ENCODE measurements at regions not wholly inside any gene's neighbourhood (a gene's known extent, or its start where the extent isn't known, plus 50 kb on each side); places are given as distances from the start of the nearest gene placed in this dataset.

DNA sequence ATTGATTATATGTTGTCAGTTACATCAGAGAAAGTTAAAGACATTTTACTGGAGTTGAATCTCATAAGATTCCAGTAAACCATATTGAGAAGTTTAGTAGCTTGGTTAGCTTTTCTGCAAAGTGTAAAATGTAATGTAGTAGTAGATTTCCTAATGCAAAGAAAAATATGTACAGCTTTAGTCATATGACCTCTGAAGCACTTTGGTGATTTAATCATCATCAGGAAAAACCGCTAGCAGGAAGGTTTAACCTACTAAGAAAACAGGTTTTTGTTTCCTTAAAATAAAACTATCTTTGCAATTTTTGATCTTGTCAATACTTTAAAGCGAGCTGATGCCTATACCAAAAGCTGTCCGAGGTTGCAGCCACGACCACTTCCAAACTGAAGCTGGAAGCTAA, 364.6 kb upstream of the ZNF385D start:
- no peak for DNase-seq

DNA sequence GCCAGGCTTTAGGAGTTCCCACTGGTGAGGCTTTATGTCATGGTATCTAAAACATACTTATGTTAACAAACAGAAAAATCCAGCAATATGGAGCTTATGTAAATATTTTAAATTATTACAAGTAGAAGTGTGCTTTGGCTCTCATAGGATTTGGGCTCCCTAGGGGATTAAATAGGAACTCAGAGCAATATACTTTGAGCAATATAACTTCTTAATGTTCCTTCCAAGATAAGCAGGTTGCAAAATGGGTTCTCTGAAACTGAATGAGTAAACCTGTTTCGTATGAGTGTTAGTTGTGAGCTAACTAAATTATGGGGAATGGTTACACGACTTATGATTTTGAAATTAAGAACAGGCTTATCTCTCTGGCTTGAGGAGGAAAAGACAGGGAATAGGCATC, 366.1 kb upstream of the ZNF385D start:
- no peak for DNase-seq

DNA sequence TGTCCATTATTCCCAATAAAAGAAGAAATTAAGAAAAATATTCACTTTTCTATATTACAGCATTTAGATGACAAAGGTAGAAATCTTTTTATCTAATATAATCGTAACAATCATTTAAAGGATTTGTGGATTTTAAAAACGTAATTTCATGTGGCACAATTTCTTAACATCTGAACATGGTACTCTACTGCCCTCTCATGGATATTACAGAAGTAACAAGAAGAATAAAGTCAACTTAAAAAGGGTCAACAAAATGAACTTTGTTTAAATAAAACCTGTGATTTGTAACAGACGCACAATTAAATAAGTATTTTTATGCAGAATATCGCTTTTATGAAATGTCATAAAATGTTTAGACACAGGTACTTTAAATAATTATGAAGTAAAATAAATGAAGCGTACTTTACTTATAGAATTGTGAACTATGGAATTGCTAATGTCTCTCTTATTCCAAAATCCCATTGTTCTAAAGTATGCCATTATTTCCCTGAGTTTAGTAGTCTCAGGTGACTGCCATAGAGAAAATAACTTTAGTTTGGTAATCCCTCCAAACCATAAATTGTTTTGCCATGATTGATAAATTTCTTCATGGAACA, 366.8 kb upstream of the ZNF385D start:
- DNase-seq, result peak; percentile 44

DNA sequence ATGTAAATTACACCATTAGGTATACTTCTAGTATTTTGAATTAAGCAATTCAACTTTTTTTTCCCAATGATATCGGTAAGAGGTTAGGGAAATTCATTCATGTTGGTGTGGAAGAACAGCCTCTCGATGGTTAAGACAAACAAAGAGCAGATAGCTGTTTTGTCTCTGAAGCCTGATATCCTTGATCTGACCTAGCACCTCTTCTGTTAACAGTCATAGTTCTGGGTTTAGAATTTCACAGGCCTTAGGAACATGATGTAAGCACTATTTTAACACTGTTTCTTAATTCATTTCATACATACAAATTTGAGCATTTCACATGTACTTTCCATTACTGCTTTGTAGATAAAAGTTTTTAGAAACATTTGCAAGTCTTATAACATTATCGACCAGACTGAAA, 367.5 kb upstream of the ZNF385D start:
- DNase-seq, result no peak

DNA sequence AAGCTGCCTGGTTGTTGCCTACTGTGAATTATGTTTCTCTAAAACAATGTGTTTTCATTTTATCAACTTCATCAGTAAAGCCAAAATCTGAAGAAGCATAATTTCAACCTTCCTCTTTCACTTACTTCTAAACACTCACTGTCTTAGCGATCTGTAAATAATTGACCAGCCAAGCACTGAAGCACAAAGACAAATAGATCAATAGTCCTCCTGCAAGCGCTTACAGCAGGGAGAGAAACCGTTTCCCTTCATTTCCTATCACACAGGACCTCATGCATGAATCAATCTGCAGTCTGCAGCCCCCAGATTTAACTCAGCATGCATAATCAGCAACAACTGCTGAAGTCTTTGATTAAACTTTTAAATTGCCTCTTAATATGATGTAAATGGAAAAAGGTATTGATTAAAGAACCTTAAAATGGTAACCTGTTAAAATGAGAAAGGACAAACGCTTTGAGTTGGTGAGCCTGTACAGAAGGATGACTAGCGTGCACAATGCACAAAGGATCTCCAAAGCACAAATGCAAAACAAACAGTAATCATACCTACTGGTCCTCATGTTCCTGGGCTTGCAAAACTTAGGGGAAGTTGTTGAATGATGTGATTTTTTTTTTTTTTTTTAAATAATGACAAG, 370.2 kb upstream of the ZNF385D start:
- DNase-seq, result no peak

DNA sequence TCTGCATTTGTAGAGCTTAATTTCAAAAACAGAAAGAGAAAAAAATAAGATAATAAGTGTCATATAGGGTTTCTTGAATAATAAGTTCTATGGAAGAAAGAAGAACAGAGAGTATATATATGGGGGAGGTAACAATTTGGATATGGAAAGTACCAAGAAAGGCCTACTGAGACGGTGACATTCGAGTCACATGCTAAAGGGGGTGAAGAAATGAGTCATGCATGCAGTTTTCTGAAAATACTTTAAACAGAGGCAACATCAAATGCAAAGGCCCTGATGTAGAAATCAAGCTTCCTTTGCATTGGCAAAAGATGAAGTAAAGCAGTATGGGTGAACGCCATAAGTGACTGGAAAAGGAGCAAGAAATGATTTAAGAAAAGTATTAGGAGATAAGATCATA, 371.6 kb upstream of the ZNF385D start:
- DNase-seq, result no peak

DNA sequence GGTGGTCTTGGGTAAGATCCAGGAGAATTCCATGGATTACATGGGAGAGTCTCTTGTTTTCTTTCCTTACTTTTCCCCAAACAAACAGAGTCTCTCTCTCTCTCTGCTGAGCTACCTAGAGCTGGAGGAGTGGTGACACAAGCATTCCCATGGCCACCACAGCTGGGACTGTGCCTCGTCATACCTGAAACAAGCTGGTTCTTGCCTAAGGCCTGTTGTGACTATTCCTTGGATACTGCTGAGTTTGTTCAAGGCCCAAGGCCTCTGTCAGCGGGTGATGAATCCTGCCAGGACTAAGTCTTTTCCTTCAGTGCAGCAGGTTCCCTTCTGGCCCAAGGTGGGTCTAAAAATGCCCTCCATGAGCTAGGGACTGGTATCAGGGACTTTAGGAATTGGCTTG, 378.1 kb upstream of the ZNF385D start:
- no peak for DNase-seq

DNA sequence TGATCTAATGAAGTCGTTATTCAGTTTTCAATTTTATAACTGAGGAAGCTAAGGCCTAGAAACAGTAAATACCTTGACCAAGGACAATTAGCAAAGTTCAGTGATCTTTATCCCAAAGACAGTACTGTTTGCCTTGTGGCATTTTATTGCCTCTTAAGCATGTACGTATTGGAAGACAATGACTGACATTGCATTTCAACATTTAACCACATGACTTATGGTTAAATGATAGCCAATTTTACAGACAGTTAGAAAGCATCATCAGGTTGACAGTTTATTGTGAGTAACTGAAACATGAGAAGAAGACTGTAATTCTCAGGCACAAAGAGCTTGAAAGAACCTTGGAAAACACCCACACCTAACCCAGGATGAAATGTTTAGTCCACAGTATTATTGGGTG, 390.8 kb upstream of the ZNF385D start:
- DNase-seq, result no peak

DNA sequence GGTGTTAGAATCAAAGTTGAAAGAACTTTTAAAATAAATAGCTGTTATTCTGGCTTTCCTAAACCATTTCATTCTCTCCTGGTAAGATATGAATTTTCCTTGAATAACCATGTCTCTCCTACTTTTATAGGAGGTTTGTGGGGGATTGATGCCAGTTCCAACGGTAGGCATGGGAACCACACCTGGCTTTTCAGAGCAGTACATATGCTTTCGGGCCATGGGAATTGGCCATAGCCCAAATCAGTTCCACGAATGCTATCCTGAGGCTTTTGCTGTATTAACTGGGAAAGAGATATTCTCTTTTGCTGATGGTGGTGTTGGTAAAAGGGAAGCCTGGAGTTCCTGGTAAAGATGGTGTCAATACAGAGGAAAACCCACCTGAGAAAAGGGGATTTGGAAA, 396.2 kb upstream of the ZNF385D start:
- DNase-seq, result no peak

DNA sequence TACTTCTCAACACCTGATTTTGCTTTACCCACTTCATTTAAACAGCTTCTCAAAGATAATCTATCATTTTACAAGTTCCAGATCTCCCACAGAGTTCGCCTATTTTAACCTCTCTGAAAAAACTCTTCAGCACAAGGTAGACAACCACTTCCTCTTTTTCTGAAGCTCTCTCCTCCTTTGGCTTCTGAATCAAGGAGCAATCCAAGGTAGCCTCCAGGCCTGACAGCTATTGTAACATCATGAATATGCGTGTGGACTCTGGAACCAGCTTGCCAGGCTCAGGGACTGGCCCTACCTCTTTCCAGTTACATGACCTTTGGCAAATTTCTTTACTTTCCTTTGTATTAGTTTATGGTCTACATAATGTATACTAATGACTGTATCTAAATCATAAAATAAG, 405.9 kb upstream of the ZNF385D start:
- DNase-seq, result no peak

DNA sequence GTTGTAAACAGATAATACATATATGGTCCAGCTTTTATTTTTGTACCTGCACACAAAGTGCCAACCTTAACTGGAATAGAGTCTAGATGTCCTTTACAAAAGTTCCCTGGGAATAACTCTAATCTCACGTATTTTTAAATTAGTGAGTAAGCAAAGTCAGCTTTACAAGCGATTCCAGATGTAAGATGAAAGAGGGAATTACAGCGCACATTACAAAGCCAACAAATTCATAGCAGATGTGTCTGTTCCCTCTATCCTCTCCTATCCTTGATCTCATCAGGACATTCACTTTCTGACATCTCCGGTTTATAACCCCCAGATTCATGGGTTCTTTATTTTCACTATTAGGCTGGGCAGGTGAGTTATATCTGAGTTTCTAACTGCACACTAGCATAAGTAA, 406.8 kb upstream of the ZNF385D start:
- no peak for DNase-seq

DNA sequence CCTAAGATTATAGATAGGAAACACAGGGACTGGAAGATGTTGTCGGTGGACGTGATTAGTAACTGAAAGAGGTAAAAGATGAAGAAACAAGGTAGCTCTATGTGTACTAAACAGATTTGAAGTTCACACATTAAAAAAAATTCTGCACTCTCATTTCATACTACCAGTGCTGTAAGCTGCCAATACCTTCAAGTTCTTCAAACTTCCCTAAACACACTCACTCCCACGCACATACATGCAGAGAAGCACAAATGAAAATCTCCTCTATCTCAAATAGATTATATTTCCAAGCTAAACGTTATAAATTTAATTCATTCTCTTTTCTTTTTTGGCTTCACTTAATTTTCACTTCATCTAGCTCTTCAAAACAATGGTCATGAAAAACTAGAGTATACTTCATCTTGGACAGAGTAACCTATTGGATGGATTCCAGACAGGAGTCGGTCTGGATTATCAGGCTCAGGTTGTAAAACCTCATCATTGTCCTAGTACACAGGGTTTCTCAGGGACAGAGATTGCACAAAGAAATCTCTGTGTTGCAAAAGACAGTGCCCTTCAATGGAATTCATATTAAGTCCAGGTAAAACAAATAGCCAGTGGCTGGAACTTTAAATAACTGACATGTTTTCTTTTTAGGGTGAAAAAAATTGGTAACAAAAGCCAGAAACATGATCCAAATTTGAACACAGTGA, 408.1 kb upstream of the ZNF385D start:
- no peak for DNase-seq

DNA sequence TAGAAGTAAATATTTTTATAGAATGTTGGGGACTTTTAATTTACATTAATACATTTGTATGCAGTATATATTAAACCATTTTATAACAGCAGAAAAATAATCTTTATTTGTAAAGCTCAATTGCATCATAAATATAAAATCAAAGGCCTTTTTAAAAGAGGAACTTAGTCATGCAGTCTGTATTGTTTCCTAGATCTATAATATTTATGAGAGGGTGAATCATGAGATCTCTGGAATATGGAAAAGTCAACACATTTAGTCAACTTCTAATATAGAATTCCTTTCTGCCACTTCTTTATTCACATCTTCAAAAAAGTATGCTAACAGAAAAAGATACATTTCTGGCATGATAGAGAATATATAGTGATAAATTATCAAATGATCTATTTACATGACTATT, 410.3 kb upstream of the ZNF385D start:
- DNase-seq, result no peak

DNA sequence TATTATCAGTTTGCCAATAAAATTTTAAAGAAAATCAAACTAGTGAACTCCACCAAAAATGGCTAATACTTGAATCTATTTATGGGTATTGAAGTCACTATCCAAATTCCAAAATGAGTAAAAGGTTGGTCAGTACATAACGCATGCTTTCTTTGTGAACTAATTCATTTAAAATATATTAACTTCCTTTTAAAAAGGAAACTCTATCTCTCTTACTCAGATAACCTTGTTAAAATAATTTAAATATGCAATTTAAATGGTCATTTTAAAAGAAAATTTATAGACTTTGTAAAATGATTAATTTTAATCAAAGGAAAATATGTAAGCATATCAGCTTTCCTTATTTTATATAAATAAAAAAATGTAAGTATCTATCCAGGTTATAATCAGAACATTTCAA, 419.4 kb upstream of the ZNF385D start:
- no peak for DNase-seq

DNA sequence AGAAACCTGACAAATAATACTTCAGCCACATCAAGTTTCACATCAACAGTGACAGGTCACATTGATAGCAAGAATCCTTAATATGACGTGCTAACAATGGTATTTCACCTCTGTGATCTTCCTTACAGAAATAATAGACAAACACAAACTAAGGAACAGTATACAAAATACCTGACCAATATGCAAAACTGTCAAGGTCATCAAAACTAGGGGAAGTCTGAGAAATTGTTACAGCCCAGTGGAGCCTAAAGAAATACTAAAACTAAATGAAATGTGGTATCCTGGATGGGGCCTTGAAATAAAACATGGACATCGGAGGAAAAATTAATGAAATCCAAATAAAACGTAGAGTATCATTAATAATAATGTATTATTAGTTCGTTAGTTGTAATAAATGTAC, 422.0 kb upstream of the ZNF385D start:
- DNase-seq, result no peak

DNA sequence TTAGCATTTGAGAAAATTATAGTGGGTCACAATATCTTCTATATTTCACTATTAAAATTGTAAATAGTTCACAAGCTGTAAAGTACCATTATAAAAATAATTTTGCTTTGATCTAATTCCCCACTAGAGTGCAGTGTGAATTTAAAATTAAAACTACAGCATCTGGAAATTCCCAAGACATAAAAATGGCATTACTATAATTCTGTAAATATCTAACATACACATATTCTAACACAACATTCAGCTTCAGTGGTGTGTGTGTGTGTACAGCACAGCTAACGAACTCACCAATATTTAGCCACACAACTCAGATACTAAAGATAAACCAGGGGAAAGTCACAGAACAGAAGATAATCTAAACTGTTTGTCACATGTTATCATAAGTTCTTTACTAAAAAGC, 424.9 kb upstream of the ZNF385D start:
- DNase-seq, result peak; percentile 10

DNA sequence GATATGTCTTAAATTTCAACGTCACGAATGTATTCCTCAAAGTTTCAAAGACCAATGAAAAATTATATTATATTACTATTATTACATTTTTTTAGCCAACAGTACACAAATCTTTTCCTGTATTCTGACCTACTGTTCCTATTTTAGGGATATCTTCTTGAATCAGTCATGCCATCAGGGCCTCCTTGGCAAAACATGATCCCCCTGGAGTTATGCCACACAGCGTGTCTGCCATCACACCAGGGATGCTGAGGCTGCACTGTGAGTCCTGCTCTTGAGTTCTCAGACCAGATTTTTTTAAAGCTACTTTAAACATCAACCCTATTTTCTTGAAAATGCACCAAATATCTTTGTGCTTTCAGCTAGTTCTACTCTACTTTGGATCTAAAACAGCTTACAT, 425.9 kb upstream of the ZNF385D start:
- DNase-seq, result no peak

DNA sequence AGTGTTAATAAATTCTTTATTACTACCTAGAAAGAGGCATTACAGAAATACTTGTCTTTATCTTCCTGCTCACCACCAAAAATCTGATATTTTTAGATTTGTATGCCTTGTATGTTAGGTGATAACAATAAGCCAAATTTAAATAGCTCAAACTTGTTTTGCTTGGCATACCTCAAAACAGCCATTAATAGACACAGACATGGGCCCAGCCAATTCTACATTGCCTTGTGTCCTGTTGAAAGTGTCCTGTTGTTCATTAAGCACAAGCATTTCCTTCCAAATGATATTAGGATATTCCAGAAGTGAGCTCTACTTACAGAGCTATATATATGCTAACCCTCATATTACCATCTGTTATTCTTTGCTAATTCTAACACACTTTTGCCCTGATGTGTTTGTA, 438.6 kb upstream of the ZNF385D start:
- DNase-seq, result no peak

DNA sequence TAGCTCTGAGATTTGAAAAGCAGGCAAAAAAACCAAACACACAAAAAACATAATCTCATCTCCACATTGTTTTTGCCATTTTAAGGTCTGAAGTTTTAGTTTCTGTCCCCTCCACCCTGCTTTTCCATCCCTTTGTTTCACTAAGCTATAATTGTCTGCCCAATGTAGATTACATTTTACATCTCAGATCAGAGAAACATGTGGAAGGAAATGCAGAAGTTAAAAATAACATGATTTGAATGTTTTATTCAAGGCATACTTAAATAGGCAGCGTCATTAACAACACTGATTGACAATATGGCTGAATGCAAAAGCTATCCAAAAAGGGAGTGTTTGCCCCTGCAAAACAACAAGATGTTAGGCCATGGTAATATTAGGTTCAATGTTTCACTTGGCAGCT, 448.1 kb upstream of the ZNF385D start:
- DNase-seq, result no peak

DNA sequence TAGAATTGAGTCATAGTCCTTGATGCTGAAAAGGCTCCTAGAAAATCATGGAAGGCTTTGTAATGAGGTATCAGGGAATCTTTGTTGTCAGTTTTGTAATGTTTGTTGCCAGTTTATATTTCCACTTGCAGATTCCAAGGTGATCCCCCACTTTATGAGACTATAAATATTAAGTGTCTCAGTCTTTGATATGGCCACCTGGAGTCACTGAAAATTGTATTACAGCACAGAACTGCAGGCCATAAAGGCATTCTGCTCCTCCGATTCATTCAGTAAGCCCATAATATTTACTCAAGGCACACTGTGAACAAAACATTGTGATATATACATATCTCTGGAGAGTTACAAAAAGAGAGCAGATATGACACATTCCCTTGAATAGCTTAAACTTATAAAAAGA, 457.8 kb upstream of the ZNF385D start:
- DNase-seq, result no peak

DNA sequence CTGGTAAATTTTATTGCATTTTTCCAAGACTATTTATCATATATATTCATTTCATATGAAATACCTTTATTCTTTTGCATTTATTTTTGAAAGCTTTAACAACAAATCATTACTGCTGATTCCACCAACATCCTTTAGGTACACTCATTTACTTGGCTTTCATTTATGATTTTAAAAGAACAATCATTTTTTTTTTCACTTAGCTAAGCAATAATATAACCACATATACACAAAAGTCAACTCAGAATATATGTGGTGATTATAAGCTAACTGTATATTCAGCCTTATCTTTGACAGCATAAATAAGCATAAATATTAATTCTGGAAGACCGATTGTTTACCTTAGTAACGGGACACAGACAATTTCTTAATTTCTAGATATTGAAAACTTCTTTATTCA, 458.6 kb upstream of the ZNF385D start:
- no peak for DNase-seq

DNA sequence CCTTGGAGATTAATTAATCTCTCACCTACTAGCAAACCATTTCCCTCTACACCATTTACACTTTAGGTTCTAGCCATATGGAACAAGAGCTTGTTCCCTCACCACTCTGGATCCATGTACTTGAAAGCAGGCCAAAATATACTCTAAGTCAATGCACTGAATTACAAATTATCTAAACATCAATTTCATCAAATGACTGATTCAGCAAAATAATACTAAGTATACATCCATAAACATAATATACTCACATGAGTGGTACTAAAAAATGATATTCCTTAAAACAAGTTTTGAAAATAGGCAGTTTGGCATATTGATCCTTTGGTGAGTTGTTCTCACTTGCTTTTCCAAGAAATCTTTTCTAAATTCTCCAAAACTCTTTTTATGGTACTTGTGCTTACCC, 459.7 kb upstream of the ZNF385D start:
- DNase-seq, result no peak

DNA sequence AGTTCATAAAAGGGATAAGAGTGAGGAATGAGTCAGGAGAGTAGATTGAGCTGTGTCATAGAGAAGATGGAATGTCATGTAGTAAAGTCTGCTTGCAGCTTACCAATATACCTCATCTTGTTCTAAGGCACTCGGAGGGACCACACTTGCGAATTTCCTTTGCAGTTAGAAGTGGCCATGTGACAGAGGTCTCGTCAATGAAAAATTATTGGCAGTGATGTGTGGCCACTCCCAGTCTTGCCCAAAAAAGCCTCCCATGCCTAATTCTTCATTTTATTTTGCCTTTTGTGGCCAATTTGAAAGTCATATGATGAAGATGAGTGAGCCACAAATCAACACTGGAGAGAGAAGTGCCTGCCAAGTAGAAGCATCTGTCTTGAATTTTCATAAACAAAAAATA, 465.6 kb upstream of the ZNF385D start:
- peak; percentile 7 for DNase-seq

DNA sequence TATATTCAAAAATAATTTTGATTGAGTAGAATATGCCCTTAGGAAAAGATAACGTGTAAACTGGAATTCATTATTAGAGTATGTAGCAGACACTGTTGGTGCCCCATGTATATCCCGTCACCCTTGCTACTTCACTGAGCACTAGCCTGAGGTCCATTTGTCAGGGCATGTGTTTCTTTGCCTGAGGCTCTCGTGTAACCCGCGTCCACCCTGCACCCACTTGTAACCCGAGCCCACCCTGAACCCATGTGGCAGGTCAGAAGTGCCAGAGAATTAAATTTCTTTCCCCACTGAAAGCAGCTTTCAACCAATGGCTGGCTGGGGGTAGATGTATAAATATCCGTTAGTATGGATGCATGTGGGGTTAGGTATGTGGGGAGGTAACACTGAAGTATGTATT, 474.2 kb upstream of the ZNF385D start:
- no peak for DNase-seq

DNA sequence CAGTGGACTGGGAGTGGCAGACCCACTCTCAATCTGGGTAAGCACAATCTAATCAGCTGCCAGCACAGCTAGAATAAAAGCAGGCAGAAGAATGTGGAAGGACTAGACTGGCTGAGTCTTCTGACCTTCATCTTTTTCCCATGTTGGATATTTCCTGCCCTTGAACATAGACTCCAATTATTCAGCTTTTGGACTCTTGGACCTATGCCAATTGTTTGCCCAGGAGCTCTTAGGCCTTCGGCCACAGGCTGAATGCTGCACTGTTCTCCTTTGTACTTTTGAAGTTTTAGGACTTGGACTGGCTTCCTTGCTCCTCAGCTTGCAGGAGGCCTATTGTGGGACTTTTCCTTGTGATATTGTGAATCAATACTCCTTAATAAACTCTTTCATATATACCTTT, 477.7 kb upstream of the ZNF385D start:
- DNase-seq, result no peak

Measured in hindlimb muscle (tissue), 1 donor.